Sigmoid colon (tissue), 4 donors: ENCODE measurements at regions not wholly inside any gene's neighbourhood (a gene's known extent, or its start where the extent isn't known, plus 50 kb on each side); places are given as distances from the start of the nearest gene placed in this dataset.

Source experiments
- EP300 ChIP-seq, 4 donors: sonication (generic); formaldehyde crosslinking; IDR thresholded peaks; one replicate each; pipeline ENCODE4 v1.6.1; 2017; ENCODE audit warnings: antibody characterized with exemption in 4 of 4
- POLR2A ChIP-seq, 2 donors: fragments of 450-650 bp; IDR thresholded peaks; one replicate each; pipeline ENCODE4 v1.6.1; 2016; ENCODE audit warnings: antibody characterized with exemption in 2 of 2, mild to moderate bottlenecking in 2 of 2, moderate library complexity in 2 of 2
- TF ChIP-seq, protein P1 (sequence below), 4 experiments: fragments of 450-650 bp in 3 of 4; fragments of 200-600 bp in 1 of 4; IDR thresholded peaks; one replicate each; pipeline ENCODE4 v1.5.1; 2016 to 2019; ENCODE audit warnings: antibody characterized with exemption in 4 of 4, mild to moderate bottlenecking in 3 of 4, moderate library complexity in 2 of 4

DNA sequence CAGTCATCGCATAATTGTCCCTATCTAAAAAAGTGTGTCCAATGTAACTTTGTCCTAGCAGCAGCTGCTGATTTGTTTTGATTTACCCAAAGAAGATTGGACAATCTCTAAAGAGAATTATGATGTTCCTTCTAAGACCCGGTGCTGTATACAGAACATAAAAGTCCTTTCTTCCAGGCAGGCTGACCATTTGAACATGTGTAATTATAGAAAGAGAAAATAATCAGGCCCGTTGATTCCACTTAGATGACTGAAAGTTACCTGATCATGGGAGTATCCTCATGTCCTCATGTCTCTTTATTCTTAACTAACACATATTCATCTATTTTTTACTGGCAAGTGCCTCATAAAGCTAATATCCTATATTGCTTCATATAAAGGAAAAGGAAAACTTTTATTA, 164.1 kb upstream of the MRPS30 start:
- TF ChIP-seq, protein P1, sequence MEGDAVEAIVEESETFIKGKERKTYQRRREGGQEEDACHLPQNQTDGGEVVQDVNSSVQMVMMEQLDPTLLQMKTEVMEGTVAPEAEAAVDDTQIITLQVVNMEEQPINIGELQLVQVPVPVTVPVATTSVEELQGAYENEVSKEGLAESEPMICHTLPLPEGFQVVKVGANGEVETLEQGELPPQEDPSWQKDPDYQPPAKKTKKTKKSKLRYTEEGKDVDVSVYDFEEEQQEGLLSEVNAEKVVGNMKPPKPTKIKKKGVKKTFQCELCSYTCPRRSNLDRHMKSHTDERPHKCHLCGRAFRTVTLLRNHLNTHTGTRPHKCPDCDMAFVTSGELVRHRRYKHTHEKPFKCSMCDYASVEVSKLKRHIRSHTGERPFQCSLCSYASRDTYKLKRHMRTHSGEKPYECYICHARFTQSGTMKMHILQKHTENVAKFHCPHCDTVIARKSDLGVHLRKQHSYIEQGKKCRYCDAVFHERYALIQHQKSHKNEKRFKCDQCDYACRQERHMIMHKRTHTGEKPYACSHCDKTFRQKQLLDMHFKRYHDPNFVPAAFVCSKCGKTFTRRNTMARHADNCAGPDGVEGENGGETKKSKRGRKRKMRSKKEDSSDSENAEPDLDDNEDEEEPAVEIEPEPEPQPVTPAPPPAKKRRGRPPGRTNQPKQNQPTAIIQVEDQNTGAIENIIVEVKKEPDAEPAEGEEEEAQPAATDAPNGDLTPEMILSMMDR (IDR thresholded peaks at IDR 0.05), result no peak
- no peak for TF ChIP-seq POLR2A (IDR thresholded peaks at IDR 0.05)
- TF ChIP-seq EP300 (IDR thresholded peaks at IDR 0.05), result no peak
